ENCODE measurements at regions not wholly inside any gene's neighbourhood (a gene's known extent, or its start where the extent isn't known, plus 50 kb on each side); places are given as distances from the start of the nearest gene placed in this dataset.

DNA sequence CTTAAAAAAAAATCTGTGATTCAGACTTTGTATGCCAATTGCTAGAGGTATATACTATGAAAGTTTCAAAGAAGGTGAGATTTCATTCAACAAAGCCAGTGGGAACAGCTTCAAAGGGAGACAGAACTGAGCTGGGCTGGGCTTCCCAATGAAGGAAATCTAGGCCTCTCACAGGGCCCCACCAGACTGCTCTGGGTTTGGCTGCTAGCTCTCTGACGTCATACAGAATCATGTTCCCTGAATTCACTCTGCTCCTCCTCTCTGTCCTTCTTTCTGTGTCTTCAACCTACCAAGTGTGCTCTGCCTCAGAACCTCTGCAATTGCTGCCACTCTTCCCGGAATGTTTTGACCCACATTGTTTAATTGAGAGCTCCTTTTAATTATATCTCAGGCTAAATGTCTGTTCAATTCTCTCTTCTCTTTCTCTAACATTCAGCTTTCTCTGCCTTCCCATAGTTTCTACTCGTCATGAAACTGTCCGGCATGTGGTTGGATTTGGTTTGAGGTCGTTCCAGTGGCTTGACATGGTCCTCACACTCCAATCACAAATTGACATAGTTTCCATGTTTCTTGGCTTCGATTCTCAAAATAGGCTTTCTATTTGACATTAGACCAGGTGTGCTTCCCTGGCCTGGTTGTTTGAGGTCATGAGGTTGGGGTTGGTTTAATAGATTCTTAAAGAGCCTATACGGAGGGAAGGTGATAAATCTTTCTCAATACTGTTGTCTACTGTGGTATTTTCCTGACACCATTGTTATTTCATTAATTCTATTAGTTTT, 282.1 kb upstream of the EMCN start:
- no peak for DNase-seq
- H3K27ac ChIP-seq (ENCODE audit: low read depth in 1 of 2, low read length in 1 of 2): no peak overlapping the region
- ATAC-seq (ENCODE audit: insufficient read depth, low FRiP score): no peak
- H3K27me3 ChIP-seq (ENCODE audit: control insufficient read depth in 3 of 3, insufficient read depth in 3 of 3, low read length in 2 of 3): no peaks in the 10 kb centered on the region
- peaks cover 0 to 3% (median under 1%) of the 10 kb centered on the region in 4 donors for H3K9me3 ChIP-seq (ENCODE audit: control insufficient read depth in 4 of 4, insufficient read depth in 3 of 4, low read length in 3 of 4)
- WGBS, 2 donors: 84 to 89% methylated on average over 7 of the region's 7 CpGs
- H3K9ac ChIP-seq (ENCODE audit: insufficient read depth in 1 of 2, low read length in 2 of 2): no peak overlapping the region
- TF ChIP-seq CTCF (IDR thresholded peaks at IDR 0.05; ENCODE audit: control extremely low read depth, extremely low read depth): no peak
- no peaks in the 10 kb centered on the region for H3K4me1 ChIP-seq (ENCODE audit: control insufficient read depth in 5 of 5, insufficient read depth in 5 of 5, low read length in 5 of 5)
- no peak overlapping the region for H3K4me3 ChIP-seq
- no peaks in the 10 kb centered on the region for H3K36me3 ChIP-seq (ENCODE audit: control insufficient read depth in 4 of 4, insufficient read depth in 4 of 4, low read length in 4 of 4)

- H3K27me3 ChIP-seq (ENCODE audit: control insufficient read depth in 3 of 3, insufficient read depth in 3 of 3, low read length in 2 of 3): no peaks in the 10 kb centered on the region
- H3K36me3 ChIP-seq (ENCODE audit: control insufficient read depth in 4 of 4, insufficient read depth in 4 of 4, low read length in 4 of 4): no peaks in the 10 kb centered on the region
- no peak overlapping the region for H3K27ac ChIP-seq (ENCODE audit: low read depth in 1 of 2, low read length in 1 of 2)
- H3K9me3 ChIP-seq (ENCODE audit: control insufficient read depth in 4 of 4, insufficient read depth in 3 of 4, low read length in 3 of 4): peaks cover 0 to 3% (median under 1%) of the 10 kb centered on the region in 4 donors
- no peak for TF ChIP-seq CTCF (IDR thresholded peaks at IDR 0.05; ENCODE audit: control extremely low read depth, extremely low read depth)
- no peaks in the 10 kb centered on the region for H3K4me1 ChIP-seq (ENCODE audit: control insufficient read depth in 5 of 5, insufficient read depth in 5 of 5, low read length in 5 of 5)
- H3K4me3 ChIP-seq: no peak overlapping the region
- ATAC-seq (ENCODE audit: insufficient read depth, low FRiP score) (no peak), DNase-seq (no peak)
- H3K9ac ChIP-seq (ENCODE audit: insufficient read depth in 1 of 2, low read length in 2 of 2): no peak overlapping the region
- WGBS, 2 donors: 0% methylated on average over 1 of the region's 1 CpG
Measured at GRCh38 chr4:100797791-100798190, 280.0 kb upstream of the EMCN start.

GRCh38 chr4:100797356-100797755, 279.5 kb upstream of the EMCN start:
- H3K4me3 ChIP-seq: no peak overlapping the region
- no peaks in the 10 kb centered on the region for H3K36me3 ChIP-seq (ENCODE audit: control insufficient read depth in 4 of 4, insufficient read depth in 4 of 4, low read length in 4 of 4)
- H3K4me1 ChIP-seq (ENCODE audit: control insufficient read depth in 5 of 5, insufficient read depth in 5 of 5, low read length in 5 of 5): no peaks in the 10 kb centered on the region
- peaks cover 0 to 1% (median 0%) of the 10 kb centered on the region in 4 donors for H3K9me3 ChIP-seq (ENCODE audit: control insufficient read depth in 4 of 4, insufficient read depth in 3 of 4, low read length in 3 of 4)
- DNase-seq (no peak), ATAC-seq (ENCODE audit: insufficient read depth, low FRiP score) (no peak)
- no peak overlapping the region for H3K9ac ChIP-seq (ENCODE audit: insufficient read depth in 1 of 2, low read length in 2 of 2)
- WGBS, 2 donors: 94 to 95% methylated on average over 1 of the region's 1 CpG
- no peaks in the 10 kb centered on the region for H3K27me3 ChIP-seq (ENCODE audit: control insufficient read depth in 3 of 3, insufficient read depth in 3 of 3, low read length in 2 of 3)
- no peak overlapping the region for H3K27ac ChIP-seq (ENCODE audit: low read depth in 1 of 2, low read length in 1 of 2)
- no peak for TF ChIP-seq CTCF (IDR thresholded peaks at IDR 0.05; ENCODE audit: control extremely low read depth, extremely low read depth)

Measured in lung (tissue), 11 donors.